ENCODE measurements at regions not wholly inside any gene's neighbourhood (a gene's known extent, or its start where the extent isn't known, plus 50 kb on each side); places are given as distances from the start of the nearest gene placed in this dataset.

DNA sequence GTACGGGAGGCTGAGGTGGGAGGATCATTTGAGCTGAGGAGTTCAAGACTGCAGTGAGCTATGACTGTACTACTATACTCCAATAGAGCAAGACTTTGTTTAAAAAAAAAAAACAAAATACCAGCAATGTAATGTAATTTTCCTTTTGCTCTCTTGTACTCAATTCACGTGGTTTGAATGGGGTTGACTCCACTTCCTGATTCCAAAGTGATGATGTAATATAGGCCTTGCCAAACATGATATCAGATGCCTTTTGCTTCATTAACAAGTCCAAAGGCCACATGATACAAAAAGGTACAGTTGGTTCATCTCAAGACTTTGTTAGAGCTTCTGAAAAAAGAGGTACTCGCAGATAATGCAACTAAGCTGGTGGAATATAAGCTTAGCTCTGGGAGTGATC lies 321.8 kb downstream of the ZEB2 start:
- TF ChIP-seq, protein P1, sequence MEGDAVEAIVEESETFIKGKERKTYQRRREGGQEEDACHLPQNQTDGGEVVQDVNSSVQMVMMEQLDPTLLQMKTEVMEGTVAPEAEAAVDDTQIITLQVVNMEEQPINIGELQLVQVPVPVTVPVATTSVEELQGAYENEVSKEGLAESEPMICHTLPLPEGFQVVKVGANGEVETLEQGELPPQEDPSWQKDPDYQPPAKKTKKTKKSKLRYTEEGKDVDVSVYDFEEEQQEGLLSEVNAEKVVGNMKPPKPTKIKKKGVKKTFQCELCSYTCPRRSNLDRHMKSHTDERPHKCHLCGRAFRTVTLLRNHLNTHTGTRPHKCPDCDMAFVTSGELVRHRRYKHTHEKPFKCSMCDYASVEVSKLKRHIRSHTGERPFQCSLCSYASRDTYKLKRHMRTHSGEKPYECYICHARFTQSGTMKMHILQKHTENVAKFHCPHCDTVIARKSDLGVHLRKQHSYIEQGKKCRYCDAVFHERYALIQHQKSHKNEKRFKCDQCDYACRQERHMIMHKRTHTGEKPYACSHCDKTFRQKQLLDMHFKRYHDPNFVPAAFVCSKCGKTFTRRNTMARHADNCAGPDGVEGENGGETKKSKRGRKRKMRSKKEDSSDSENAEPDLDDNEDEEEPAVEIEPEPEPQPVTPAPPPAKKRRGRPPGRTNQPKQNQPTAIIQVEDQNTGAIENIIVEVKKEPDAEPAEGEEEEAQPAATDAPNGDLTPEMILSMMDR (conservative IDR thresholded peaks at IDR 0.05; ENCODE audit: low read depth, low read length): no peak
- no peak for TF ChIP-seq EZH2 (IDR thresholded peaks at IDR 0.05; ENCODE audit: borderline replicate concordance, low read depth, low read length, poor library complexity, severe bottlenecking)
